Subcutaneous abdominal adipose tissue (tissue), 5 donors: ENCODE measurements at regions not wholly inside any gene's neighbourhood (a gene's known extent, or its start where the extent isn't known, plus 50 kb on each side); places are given as distances from the start of the nearest gene placed in this dataset.

ENCODE experiments used
- H3K27ac ChIP-seq: one replicate; pipeline ENCODE4 v1.7.0; 2013; ENCODE audit warnings: low read depth, mild to moderate bottlenecking, inconsistent platforms, low read length, moderate library complexity
- H3K27me3 ChIP-seq, 5 donors: one replicate each; pipeline ENCODE4 v1.7.0; 2013; ENCODE audit warnings: low read length in 5 of 5, inconsistent platforms in 1 of 5; ENCODE audit not compliant: control insufficient read depth in 5 of 5, insufficient read depth in 4 of 5
- H3K36me3 ChIP-seq, 5 donors: one replicate each; pipeline ENCODE4 v1.7.0; 2013; ENCODE audit warnings: low read length in 5 of 5; ENCODE audit not compliant: control insufficient read depth in 5 of 5, insufficient read depth in 5 of 5
- H3K4me1 ChIP-seq, 5 donors: one replicate each; pipeline ENCODE4 v1.7.0; 2013; ENCODE audit warnings: low read length in 5 of 5, mild to moderate bottlenecking in 3 of 5, moderate library complexity in 1 of 5; ENCODE audit not compliant: control insufficient read depth in 5 of 5, insufficient read depth in 5 of 5
- H3K4me3 ChIP-seq, 5 donors: one replicate each; pipeline ENCODE4 v1.7.0; 2013; ENCODE audit warnings: low read length in 5 of 5, low read depth in 1 of 5
- H3K9ac ChIP-seq, 5 donors: one replicate each; pipeline ENCODE4 v1.7.0; 2013; ENCODE audit warnings: low read length in 5 of 5, mild to moderate bottlenecking in 4 of 5, moderate library complexity in 3 of 5
- H3K9me3 ChIP-seq, 5 donors: one replicate each; pipeline ENCODE4 v1.7.0; 2013; ENCODE audit warnings: low read length in 5 of 5; ENCODE audit not compliant: control insufficient read depth in 5 of 5
- donor health status: healthy.
- donor health status: healthy.
- donor health status: healthy.
- donor health status: healthy.
- donor health status: healthy.

GRCh38 chr16:80161799-80162739 lies 378.7 kb upstream of the DYNLRB2 start:
- H3K27ac ChIP-seq, result no peak overlapping the region
- H3K36me3 ChIP-seq, result no peaks in the 10 kb centered on the region
- no peak overlapping the region for H3K4me3 ChIP-seq
- peaks cover 0 to 2% (median 0%) of the 10 kb centered on the region in 5 donors for H3K4me1 ChIP-seq
- no peak overlapping the region for H3K9ac ChIP-seq
- H3K27me3 ChIP-seq, result no peaks in the 10 kb centered on the region
- H3K9me3 ChIP-seq, result peaks cover 0 to 6% (median 4%) of the 10 kb centered on the region in 5 donors

GRCh38 chr16:80158766-80159165 lies 382.0 kb upstream of the DYNLRB2 start:
- no peak overlapping the region for H3K9ac ChIP-seq
- H3K4me3 ChIP-seq, result no peak overlapping the region

GRCh38 chr16:80151722-80152111 lies 389.1 kb upstream of the DYNLRB2 start:
- no peak overlapping the region for H3K9ac ChIP-seq
- H3K9me3 ChIP-seq, result no peaks in the 10 kb centered on the region
- no peaks in the 10 kb centered on the region for H3K36me3 ChIP-seq
- peaks cover 0 to 14% (median 9%) of the 10 kb centered on the region in 5 donors for H3K4me1 ChIP-seq
- H3K27me3 ChIP-seq, result no peaks in the 10 kb centered on the region
- H3K27ac ChIP-seq, result no peak overlapping the region
- H3K4me3 ChIP-seq, result no peak overlapping the region

More at GRCh38 chr16:80158766-80159165, 382.0 kb upstream of the DYNLRB2 start:
- H3K27me3 ChIP-seq, result no peaks in the 10 kb centered on the region
- H3K36me3 ChIP-seq, result no peaks in the 10 kb centered on the region
- no peak overlapping the region for H3K27ac ChIP-seq
- no peaks in the 10 kb centered on the region for H3K4me1 ChIP-seq
- H3K9me3 ChIP-seq, result no peaks in the 10 kb centered on the region

- Histone ChIP-seq H3K4me3 (no peak overlapping the region), H3K9me3 (no peaks in the 10 kb centered on the region), H3K27ac (no peak overlapping the region), H3K27me3 (peaks cover 0 to 3% (median 0%) of the 10 kb centered on the region in 5 donors), H3K36me3 (no peaks in the 10 kb centered on the region), H3K4me1 (peaks cover 0 to 14% (median 9%) of the 10 kb centered on the region in 5 donors), H3K9ac (no peak overlapping the region)
Observed at GRCh38 chr16:80150978-80151721, 389.6 kb upstream of the DYNLRB2 start.

- Histone ChIP-seq H3K4me3 (no peak overlapping the region), H3K27ac (no peak overlapping the region), H3K9ac (no peak overlapping the region), H3K27me3 (peaks cover 0 to 3% (median 0%) of the 10 kb centered on the region in 5 donors), H3K36me3 (no peaks in the 10 kb centered on the region), H3K9me3 (no peaks in the 10 kb centered on the region), H3K4me1 (peaks cover 0 to 14% (median 9%) of the 10 kb centered on the region in 5 donors)
Observed at GRCh38 chr16:80148826-80149225, 392.0 kb upstream of the DYNLRB2 start.

GRCh38 chr16:80147026-80147655 lies 393.7 kb upstream of the DYNLRB2 start:
- peaks cover 0 to 13% (median 5%) of the 10 kb centered on the region in 5 donors for H3K4me1 ChIP-seq
- H3K9me3 ChIP-seq, result peaks cover 0 to 4% (median 0%) of the 10 kb centered on the region in 5 donors
- H3K27ac ChIP-seq, result no peak overlapping the region
- no peaks in the 10 kb centered on the region for H3K36me3 ChIP-seq
- H3K9ac ChIP-seq, result no peak overlapping the region
- H3K27me3 ChIP-seq, result peaks cover 0 to 3% (median 0%) of the 10 kb centered on the region in 5 donors
- H3K4me3 ChIP-seq, result no peak overlapping the region

- Histone ChIP-seq H3K4me3 (no peak overlapping the region), H3K27me3 (peaks cover 0 to 3% (median 0%) of the 10 kb centered on the region in 5 donors), H3K36me3 (no peaks in the 10 kb centered on the region), H3K4me1 (no peaks in the 10 kb centered on the region), H3K9ac (no peak overlapping the region), H3K9me3 (peaks cover 0 to 6% (median 0%) of the 10 kb centered on the region in 5 donors), H3K27ac (no peak overlapping the region)
Observed at GRCh38 chr16:80144191-80144590, 396.6 kb upstream of the DYNLRB2 start.

GRCh38 chr16:80142940-80143339 lies 397.9 kb upstream of the DYNLRB2 start:
- Histone ChIP-seq H3K4me1 (no peaks in the 10 kb centered on the region), H3K4me3 (no peak overlapping the region), H3K36me3 (no peaks in the 10 kb centered on the region), H3K9ac (no peak overlapping the region), H3K27me3 (peaks cover 0 to 3% (median 0%) of the 10 kb centered on the region in 5 donors), H3K27ac (no peak overlapping the region), H3K9me3 (peaks cover 0 to 6% (median 0%) of the 10 kb centered on the region in 5 donors)

- no peak overlapping the region for H3K27ac ChIP-seq
- peaks cover 0 to 6% (median 0%) of the 10 kb centered on the region in 5 donors for H3K9me3 ChIP-seq
- no peaks in the 10 kb centered on the region for H3K36me3 ChIP-seq
- H3K4me1 ChIP-seq, result no peaks in the 10 kb centered on the region
- no peak overlapping the region for H3K4me3 ChIP-seq
- H3K9ac ChIP-seq, result no peak overlapping the region
- H3K27me3 ChIP-seq, result peaks cover 0 to 3% (median 0%) of the 10 kb centered on the region in 5 donors
Observed at GRCh38 chr16:80142281-80142680, 398.5 kb upstream of the DYNLRB2 start.
